NCI-H128 (cell line): ENCODE measurements at regions not wholly inside any gene's neighbourhood (a gene's known extent, or its start where the extent isn't known, plus 50 kb on each side); places are given as distances from the start of the nearest gene placed in this dataset.

ENCODE experiments used
- DNase-seq: peaks from one replicate; lab custom pipeline; 2025; ENCODE audit not compliant: unreplicated experiment; lab: John Stamatoyannopoulos, UW

DNA sequence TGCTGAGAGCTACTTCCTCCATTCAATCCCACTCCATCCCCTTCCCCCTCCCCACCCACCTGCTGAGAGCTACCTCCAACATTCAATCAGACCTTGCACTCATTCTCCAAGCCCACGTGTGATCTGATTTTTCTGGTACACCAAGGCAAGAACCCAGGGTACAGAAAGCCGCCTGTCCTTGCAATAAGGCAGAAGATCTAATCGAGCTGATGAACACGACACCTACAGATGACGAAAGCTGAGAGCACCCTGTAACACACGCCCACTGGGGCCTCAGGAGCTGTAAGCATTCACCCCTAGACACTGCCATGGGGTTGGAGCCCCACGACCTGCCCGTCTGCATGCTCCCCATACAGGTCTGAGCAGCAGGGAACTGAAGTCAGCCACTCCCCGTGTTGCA is 58.3 kb downstream of the TRIML1 start:
- no peak for DNase-seq

DNA sequence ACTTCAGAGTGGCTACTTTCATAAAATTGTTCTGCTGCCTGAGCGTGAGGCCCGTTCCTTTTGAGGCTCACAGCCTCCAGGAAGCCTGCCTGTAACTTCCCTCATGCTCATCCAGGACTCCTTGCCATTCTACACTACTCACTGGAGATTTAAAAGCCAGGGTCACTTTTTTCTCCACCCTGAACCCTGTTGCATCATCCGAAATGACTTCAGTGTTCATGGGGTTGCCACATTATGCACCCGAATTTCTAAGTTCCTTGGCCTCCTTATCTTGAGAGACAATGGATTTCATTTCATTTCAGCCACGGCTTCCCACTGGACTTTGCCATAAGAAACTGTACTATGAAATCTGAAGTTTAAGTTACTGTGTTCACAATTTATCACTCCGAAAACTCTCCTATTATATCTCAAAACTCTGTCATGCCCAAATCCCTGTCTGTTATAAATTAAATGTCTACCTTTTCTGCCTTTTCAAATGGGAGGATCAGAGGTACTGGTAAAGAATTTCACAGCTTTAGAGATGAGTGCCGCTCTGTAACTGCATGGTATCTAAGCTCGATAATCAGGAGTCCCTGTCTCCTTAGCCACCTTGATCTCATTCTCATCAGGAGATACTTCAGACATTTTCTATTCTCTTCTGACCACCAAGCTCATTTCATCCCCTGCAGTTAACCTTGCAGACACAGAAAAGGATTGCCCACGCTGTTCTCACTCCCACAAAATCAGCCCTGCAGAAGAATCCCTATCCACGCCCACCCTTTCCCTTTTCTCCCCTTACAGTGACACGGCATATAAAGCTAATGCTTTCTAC is 59.9 kb downstream of the TRIML1 start:
- DNase-seq, result no peak

DNA sequence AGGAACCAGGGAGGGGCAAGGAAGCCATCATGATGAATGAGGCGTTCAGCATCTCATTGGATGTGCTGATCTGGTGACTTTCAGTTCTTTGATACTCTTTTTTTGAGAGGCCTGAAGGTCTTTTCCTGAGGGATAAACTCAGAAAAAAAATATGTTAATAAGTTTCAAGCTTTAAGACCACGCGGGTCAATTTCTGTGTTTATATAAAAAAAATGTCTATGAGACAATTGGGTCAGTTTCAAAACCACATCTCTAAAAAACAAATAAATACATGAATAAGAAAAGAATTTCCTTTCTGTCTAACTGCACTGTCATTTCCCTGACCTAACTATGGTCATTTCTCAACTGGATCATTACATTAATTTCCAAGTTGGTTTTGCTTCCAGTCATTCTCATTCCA is 62.6 kb downstream of the TRIML1 start:
- DNase-seq, result no peak

DNA sequence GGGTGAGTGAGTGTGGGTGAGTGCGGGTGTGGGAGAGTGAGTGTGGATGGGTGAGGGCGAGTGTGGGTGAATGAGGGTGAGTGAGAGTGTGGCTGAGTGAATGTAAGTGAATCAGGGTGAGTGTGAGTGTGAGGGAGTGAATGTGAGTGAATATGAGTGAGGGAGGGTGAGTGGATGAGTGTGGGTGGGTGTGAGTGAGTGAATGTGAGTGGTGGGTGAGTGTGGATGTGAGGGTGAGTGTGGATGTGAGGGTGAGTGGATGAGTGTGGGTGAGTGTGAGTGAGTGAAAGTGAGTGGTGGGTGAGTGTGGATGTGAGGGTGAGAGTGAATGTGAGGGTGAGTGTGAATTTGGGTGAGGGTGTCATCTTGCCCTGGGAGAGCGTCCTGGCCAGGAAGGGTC is 67.5 kb downstream of the TRIML1 start:
- no peak for DNase-seq

DNA sequence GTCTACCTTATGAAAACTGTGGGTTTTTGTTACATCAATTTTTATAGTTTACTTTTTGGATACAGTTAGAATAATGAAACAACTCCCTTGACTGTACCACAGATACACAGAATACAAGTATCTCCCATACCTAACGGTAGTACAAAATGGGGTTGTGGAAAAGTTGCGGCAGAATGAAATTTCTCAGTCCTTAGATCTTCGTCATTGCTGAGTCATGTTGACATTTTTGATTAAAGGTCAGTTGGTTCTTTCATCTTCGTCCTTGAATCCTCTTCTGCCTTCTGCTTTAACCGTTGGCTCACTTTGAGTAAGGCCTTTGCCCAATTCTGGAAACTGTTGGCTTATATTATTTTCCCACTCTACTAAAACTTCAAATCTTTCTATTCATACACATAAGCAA is 75.6 kb downstream of the TRIML1 start:
- no peak for DNase-seq

DNA sequence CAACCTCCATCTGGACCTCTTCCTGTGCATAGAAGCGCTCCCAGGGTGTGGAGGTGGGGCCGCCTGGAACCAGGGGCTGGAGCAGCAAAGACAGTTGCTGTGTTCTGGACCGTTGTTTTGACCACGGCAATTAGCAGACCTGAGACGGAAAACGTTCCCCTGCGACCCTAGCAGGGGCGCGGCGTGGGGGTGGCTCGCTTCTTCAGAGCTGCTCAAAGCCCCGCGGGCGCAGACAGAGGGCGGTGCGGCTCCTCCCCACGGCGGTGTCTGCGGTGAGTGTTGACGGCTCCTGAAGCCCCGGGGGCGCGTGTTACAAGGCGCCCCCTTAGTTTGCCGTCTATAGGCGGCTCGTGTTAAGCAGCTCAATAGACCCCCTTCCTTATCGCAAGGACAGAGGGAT is 79.2 kb downstream of the TRIML1 start:
- no peak for DNase-seq

DNA sequence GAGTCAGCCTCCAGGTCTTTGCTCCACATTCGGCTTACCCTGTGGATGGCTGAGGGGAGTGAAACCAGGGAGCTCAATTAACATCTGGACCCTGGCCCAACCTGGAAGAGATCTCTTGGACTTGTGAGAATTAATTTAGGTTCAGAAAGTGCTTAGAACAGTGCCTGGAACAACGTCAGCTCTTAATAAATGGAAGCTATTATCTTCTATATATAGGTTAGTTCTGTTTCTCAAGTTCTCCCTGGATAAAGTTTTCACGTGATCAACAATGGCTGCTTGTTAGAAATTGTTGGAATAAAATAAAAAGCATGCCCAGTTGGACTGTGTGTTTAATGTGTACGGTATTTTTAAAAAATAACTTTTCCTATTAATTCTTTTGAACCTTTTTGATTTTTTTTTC is 80.8 kb downstream of the TRIML1 start:
- DNase-seq, result no peak

DNA sequence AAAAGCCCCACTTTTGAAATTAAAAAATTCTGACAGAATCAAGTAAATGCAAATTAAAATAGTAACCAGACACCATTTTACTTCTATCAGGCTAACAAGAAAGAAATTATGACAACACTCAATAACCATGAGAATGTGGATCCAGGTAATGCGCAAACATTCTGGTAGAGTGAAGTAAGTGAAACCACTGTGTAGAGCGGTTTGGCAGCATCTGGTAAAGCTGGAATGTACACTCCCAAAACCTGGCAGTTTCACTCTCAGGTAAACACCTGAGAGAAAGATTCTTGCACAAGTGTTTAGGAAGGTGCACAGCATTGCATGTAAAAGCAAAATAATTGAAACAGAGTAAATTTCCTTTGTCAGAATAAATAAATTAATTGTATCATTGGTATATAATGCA is 81.8 kb downstream of the TRIML1 start:
- no peak for DNase-seq

DNA sequence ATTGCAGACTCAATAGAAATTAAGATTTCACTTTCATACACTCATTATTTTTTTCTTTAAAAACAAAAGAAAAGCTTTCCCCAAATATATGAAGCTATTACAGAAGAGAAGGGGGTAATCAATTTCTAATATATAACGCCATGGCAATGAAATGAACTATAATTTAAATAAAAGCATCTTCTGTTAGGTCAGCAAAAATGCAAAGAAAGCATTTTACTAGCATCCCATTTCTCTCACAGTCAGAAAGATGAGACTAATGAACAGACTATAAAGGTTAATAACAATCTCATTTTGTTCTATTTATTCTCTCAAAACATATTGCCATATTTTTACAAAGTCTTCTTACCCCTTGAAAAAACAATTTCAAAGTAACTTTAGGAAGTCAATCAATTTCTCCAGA is 89.0 kb downstream of the TRIML1 start:
- DNase-seq, result no peak

DNA sequence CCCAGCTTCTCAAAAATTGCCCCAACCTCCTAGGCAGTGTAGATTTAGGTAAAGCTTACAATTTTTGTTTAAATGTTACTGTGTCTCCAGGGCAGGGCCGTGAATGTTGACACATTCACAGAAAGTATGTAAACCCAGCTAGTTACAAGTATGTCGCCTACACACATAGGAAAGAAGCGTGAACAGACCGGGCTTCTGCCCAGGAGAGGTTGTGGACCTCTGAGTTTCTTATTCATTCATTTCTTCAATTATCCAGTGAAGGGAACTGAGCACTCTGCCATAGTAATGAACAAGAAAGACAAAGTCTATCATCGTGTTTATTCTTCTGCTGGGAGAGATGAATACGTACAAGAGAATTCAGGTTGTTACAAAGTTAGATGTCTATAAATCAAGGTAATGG is 93.2 kb downstream of the TRIML1 start:
- DNase-seq, result no peak

DNA sequence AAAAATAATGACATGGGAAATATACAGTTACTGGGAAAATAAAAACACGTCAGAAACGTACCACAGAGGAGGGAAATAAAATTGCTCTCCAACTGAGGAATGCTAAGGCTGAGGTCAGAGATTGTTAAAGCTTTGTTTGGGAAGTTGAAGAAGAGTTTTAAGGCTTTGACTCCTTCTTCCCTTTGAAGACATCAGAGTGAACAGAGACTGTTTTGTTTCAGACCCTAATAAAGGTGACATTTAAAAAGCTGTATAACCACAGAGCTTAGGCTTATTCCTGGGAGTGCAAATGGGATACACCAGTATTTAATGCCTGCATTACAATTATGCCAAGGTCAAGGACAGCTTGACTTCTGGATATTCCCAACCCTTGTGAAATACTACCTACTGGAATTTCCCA is 102.8 kb downstream of the TRIML1 start:
- DNase-seq, result no peak

DNA sequence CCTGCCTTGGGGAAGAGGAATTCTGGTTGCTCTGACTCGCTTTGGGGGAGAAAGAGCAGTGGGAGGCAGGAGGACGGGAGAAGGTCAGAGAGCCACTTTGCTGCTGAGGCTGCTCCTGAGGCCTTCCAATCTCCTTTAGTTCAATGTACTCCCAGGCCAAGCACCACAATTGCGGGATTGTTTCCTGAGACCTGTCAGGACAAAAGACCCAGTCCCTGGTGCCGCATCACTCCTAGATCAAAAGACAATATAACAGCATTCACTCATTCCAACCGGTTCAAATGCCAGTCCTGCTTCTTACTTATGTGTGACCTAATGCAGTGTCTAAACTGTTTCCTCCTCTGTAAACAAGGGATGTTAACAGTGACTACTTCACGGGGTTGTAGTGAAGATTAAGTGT is 106.4 kb downstream of the TRIML1 start:
- no peak for DNase-seq

DNA sequence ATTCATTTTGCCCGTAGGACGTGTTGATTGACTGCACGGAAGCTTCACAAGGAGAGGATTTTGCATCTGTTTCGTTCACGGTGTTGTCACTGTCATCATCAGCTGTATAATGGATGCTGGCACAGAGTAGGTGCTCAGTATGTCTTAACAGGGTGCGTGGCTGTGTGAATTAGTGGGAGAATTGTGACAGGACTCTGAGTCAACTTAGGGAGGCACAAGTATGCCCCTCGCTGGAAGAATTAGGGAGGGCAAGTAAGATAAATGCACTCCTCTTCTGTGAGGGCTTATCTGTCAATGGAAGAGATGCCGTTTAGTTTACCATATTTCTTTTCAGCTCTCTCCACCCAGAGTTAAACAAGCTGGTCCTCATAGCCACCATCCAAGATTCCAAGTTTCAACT is 107.2 kb downstream of the TRIML1 start:
- DNase-seq, result no peak

DNA sequence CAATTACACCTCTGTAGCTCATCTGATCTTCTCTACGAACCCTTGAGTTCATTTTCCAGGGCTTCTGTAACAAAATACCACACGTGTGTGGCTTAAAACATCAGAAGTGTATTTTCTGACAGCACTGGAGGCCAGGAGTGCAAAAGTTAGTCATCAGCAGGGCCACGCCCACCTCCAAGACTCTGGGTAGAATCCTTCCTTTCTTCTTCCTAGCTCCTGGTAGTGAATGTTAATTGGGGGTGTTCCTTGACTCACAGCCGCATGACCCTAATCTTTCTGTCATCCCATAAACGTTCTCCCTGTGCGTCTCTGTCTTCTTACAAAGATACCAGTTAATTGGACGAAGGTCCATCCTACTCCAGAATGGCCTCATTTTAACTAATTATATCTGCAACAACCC is 115.0 kb downstream of the TRIML1 start:
- no peak for DNase-seq

DNA sequence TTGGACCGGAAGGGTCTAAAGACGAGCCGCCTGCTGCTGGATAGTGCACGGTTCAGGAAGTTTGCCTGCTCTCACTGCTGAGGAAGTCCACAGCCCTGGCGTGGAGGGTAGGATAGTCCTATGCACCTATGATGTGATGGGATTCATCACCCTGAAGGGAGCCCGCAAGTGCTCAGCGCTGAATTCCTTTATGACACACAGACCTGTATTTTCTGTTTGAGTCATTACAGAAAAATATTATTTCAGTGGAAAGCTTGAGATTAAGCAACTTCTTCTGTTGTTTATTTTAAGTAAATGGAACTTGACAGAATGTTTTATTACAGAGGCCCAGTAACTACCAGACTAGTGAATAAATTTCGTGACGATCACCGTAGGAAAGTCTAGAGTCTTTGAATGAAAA is 123.2 kb downstream of the TRIML1 start:
- DNase-seq, result no peak

DNA sequence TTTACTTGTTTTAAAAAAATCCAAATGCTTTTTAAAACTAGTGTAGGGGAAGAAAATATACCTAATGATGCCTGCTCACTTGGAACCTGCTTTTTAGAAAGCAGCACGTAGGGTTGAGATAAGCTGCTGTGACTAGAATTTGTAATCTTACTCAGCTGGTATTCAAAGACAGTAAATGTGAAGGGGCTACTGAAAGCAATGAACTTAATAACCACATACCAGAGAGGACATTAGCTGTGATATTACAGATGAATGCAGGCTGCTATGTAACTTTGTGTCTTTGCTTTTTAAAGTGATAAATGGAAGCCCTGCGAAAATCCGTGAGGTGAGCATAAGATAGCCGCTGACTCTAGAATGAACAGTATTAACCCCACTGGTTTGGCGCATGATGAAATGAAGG is 124.1 kb downstream of the TRIML1 start:
- DNase-seq, result no peak

DNA sequence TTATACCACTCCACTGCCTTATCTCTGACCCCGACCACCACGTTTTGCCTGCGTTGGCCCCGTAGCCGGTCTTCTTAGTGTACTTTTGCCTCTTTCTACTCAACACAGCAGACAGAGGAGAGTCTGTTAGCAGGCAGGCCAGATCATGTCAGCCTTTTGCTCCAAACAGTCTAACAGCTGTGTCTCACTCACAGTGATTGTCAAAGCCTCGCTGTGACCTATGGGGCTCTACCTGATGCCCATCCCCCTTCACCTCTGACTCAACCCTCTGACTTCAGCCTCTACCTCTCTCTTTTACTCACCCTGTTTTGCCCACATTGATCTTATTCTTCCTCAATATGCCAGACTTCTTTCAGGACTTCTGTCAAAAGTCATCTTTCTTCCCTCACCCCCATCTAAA is 127.1 kb downstream of the TRIML1 start:
- DNase-seq, result no peak

DNA sequence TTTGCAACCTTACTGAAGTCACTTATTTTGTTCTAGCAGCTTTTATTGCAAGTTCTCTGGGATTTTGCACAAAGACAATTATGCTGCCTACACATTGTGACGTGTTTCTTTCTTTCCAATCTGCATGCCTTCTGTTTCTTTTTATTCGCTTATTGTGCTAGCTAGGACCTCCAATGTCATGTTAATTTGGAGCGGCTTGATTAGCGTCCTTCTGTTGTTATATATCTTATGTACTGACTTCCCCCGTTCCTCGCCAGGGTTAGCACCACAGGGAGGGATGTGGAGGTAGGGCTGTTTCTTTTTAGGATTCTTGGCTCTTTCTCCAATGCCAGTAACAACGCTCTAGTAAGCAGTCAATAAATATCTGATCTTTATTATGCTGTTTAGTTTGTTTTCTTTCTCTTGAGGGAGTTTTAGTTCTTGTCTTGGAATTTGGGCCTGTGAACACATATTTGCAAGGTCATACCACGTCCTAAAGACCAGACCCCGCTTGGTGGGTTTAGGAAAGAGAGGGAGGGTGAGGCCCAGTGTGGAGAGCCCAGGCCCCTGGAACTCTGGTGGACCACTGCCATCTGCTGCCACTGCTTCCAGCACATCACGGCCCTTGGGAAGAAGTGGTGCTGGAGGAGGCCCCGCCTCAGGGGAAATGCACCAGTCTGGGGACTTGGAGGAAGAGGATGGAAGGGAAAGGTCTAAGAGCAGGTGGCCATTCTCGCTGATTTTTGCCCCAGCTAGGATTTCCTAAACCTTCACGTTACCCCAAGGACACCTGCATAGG is 129.1 kb downstream of the TRIML1 start:
- no peak for DNase-seq

DNA sequence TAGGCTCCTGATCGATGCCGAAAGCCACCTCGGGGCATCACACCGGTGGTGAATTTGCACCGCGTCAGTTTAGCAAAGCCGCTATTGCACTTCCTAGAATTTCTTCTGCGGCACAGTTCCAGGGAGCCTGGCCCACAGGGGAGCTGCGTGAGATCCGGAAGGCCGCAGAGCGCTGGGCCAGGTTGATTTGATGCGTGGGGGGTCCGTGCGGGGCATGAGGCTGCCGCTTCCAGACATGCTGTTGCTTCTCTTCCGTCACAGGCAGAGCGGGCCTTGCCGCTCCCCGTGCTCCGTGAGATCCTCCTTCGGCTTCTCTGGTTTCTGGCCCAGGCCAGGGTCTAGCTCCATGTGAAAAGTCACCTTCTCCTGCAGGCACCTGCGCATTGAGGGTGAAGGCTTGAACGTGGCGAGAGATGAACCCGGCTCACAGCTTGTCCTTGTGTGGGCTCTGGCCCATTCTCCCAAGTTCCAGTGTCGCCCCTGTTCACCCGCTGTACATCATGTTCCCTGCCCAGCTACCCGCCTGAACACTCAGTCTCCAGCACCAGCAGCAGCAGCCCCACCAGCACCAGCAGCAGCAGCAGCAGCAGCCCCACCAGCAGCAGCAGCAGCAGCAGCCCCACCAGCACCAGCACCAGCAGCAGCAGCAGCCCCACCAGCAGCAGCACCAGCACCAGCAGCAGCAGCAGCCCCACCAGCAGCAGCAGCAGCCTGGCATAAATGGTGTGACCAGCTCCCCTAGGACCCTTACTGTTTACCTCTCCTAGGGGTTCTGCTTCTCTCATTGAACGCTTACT is 131.2 kb downstream of the TRIML1 start:
- no peak for DNase-seq

DNA sequence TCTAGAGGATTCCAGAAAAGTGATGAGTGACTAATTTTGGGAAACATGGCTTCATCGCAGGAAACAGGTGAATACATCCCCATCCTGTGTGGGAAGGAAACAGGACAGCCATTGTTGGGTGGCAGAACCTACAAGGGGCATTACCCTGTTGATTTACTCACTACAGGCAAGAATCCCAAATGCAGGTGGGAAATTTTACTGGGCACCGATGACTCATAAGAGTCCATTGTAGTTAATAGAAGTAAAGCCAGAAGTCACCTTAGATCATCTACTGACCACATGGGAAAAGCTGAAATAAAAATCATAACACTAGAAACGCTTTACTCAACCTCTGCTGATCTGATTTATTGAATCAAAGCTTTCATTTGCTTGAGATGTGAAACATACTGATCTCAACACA is 136.4 kb downstream of the TRIML1 start:
- no peak for DNase-seq

DNA sequence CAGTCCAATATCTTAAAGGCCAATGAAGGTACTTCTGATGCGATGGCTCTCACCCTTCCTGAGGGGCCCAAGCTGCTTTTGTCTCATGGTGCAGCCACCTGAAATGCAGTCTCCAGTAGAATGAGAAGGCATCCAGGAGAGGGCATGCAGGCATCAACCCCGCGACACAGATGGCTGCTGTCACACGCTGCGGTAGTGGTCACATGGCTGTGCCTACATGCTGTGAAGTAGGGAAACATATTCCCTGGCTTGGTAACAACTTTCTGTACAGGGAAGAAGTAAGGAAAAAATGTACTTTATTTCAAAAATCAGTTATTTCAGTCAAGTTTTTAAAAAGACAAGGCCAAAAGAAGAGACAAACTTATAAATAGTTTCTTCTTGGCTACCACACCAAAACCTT is 139.9 kb downstream of the TRIML1 start:
- DNase-seq, result no peak
